Subcutaneous abdominal adipose tissue (tissue), 5 donors: ENCODE measurements at regions not wholly inside any gene's neighbourhood (a gene's known extent, or its start where the extent isn't known, plus 50 kb on each side); places are given as distances from the start of the nearest gene placed in this dataset.

Source experiments
- H3K27ac ChIP-seq: one replicate; pipeline ENCODE4 v1.7.0; 2013; ENCODE audit warnings: low read depth, mild to moderate bottlenecking, inconsistent platforms, low read length, moderate library complexity
- H3K27me3 ChIP-seq, 5 donors: one replicate each; pipeline ENCODE4 v1.7.0; 2013; ENCODE audit warnings: low read length in 5 of 5, inconsistent platforms in 1 of 5; ENCODE audit not compliant: control insufficient read depth in 5 of 5, insufficient read depth in 4 of 5
- H3K36me3 ChIP-seq, 5 donors: one replicate each; pipeline ENCODE4 v1.7.0; 2013; ENCODE audit warnings: low read length in 5 of 5; ENCODE audit not compliant: control insufficient read depth in 5 of 5, insufficient read depth in 5 of 5
- H3K4me1 ChIP-seq, 5 donors: one replicate each; pipeline ENCODE4 v1.7.0; 2013; ENCODE audit warnings: low read length in 5 of 5, mild to moderate bottlenecking in 3 of 5, moderate library complexity in 1 of 5; ENCODE audit not compliant: control insufficient read depth in 5 of 5, insufficient read depth in 5 of 5
- H3K4me3 ChIP-seq, 5 donors: one replicate each; pipeline ENCODE4 v1.7.0; 2013; ENCODE audit warnings: low read length in 5 of 5, low read depth in 1 of 5
- H3K9ac ChIP-seq, 5 donors: one replicate each; pipeline ENCODE4 v1.7.0; 2013; ENCODE audit warnings: low read length in 5 of 5, mild to moderate bottlenecking in 4 of 5, moderate library complexity in 3 of 5
- H3K9me3 ChIP-seq, 5 donors: one replicate each; pipeline ENCODE4 v1.7.0; 2013; ENCODE audit warnings: low read length in 5 of 5; ENCODE audit not compliant: control insufficient read depth in 5 of 5
- donor health status: healthy.
- donor health status: healthy.
- donor health status: healthy.
- donor health status: healthy.
- donor health status: healthy.

DNA sequence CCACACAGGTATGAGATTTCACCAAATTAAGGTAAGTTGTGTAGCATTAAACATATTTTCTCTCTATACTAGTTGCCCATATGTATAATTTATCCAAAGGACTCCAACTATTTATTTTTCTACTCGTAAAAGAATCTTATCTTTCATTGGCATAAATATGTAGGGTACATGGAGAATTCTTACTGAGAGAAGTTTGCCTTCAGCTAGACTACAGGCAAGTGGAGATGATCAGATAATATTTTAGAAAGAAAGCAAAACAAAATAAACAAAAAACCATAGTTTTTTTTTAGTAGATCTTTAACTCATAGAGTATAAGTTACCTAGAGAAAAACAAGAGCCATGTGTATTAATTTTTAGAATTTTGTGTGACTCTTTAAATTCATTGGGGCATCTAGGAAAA, 743.1 kb upstream of the ARRDC3 start:
- Histone ChIP-seq H3K4me3 (no peak overlapping the region), H3K9ac (no peak overlapping the region), H3K36me3 (no peaks in the 10 kb centered on the region), H3K27ac (no peak overlapping the region), H3K9me3 (no peaks in the 10 kb centered on the region), H3K4me1 (no peaks in the 10 kb centered on the region), H3K27me3 (no peaks in the 10 kb centered on the region)

DNA sequence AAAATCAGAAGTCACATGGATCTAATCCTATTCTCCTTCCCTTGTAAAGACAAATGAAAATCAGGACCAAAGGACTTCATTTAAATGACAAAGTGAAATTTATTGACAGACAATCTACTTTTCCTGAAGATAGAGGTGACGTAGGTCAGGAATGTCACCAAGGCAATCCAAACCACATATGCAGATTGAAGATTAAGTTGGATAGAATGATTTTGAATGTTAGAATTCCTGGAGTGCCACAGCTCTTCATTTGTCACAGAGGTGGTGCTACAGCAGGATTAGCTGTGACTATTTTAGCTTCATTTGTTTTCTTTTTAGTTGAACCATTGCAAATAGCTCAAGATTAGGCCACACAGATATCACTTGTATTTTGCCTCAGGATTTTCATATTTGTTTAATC, 736.0 kb upstream of the ARRDC3 start:
- no peak overlapping the region for H3K4me3 ChIP-seq
- H3K36me3 ChIP-seq, result no peaks in the 10 kb centered on the region

DNA sequence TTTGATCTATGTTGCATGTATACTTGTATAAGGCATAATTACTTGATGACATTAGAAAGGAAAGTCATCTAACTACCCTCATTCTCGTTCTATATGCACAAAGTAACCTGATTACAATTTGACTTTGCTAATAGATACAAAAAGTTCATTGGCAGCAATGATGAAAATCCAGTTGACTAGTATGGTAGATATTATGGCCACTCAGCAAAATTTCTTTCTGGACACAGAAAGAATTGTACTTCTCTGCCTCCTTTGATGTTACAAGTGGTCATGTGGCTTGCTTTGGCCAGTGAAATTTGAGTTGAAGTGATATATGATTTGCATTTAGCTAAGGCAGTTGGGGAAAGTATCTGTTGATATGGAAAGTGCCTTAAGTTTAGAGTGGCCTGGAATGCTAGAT, 723.7 kb upstream of the ARRDC3 start:
- Histone ChIP-seq H3K27me3 (no peaks in the 10 kb centered on the region), H3K36me3 (no peaks in the 10 kb centered on the region), H3K27ac (no peak overlapping the region), H3K4me1 (no peaks in the 10 kb centered on the region), H3K9ac (no peak overlapping the region), H3K4me3 (no peak overlapping the region), H3K9me3 (peaks cover 0 to under 1% (median 0%) of the 10 kb centered on the region in 5 donors)

More for the DNA sequence above, 736.0 kb upstream of the ARRDC3 start:
- no peak overlapping the region for H3K27ac ChIP-seq
- no peaks in the 10 kb centered on the region for H3K27me3 ChIP-seq
- no peaks in the 10 kb centered on the region for H3K9me3 ChIP-seq
- H3K9ac ChIP-seq, result no peak overlapping the region
- no peaks in the 10 kb centered on the region for H3K4me1 ChIP-seq

DNA sequence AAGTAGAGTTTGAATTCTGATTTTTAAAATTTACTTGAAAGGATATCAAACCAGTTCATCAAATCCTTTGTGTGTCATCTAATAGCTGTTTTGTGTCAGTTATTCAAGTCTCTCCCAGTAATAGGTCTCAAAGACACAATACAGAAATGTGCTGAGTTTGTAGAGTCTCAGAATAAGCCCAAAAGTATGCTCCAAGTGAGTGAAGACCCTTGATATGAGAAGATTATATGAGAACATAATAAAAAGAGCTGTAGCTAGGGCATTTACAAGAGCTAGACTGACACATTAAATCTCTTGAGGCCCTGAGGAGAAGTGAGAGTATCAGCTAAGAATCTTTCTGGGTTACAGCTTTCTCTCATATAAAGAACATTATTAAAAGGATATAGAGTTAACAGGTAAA, 721.0 kb upstream of the ARRDC3 start:
- Histone ChIP-seq H3K4me3 (no peak overlapping the region), H3K9me3 (peaks cover 0 to 3% (median 0%) of the 10 kb centered on the region in 5 donors), H3K27me3 (no peaks in the 10 kb centered on the region), H3K4me1 (no peaks in the 10 kb centered on the region), H3K9ac (no peak overlapping the region), H3K36me3 (no peaks in the 10 kb centered on the region), H3K27ac (no peak overlapping the region)

DNA sequence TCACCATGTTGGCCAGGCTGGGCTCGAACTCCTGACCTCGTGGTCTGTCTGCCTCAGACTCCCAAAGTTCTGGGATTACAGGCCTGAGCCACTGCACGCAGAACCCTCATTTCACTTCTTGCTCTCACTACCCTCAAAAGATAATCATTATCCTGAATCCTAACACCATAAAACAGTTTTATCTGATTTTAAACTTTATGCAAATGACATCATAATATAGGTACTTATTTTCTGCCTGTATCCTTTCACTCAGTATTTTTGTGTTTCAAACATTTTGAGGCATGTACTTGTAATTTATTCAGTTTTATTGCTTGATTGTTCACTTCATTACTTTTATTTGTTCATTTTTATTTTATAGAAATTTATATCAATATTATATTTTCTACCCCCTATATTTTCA, 719.2 kb upstream of the ARRDC3 start:
- Histone ChIP-seq H3K9ac (no peak overlapping the region), H3K27me3 (no peaks in the 10 kb centered on the region), H3K4me3 (no peak overlapping the region), H3K27ac (no peak overlapping the region), H3K4me1 (no peaks in the 10 kb centered on the region), H3K36me3 (no peaks in the 10 kb centered on the region), H3K9me3 (peaks cover 0 to 3% (median 0%) of the 10 kb centered on the region in 5 donors)

DNA sequence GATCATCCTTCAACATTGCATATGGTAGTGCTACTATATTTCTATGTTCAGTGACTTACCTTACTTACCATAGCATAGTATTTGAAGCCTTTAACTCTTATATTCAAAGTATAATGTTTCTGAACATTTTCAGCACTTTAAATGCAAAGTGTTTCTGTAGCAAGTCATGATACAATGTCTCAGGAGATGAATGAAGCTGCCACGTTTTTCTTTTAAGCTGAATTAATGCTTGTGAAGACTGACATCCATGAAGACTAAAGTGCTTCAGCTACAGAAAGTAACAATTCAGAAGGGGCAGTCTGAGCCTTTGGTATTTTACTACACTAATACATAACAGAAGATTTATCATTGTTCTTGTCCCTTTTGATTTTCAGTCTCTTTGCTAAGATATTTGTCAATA, 709.1 kb upstream of the ARRDC3 start:
- Histone ChIP-seq H3K4me1 (no peaks in the 10 kb centered on the region), H3K27ac (no peak overlapping the region), H3K9me3 (peaks cover 0 to 3% (median 0%) of the 10 kb centered on the region in 5 donors), H3K9ac (no peak overlapping the region), H3K27me3 (no peaks in the 10 kb centered on the region), H3K36me3 (no peaks in the 10 kb centered on the region), H3K4me3 (no peak overlapping the region)

GRCh38 chr5:92086059-92086811, 703.1 kb upstream of the ARRDC3 start:
- no peak overlapping the region for H3K9ac ChIP-seq
- no peak overlapping the region for H3K27ac ChIP-seq
- H3K9me3 ChIP-seq, result no peaks in the 10 kb centered on the region

GRCh38 chr5:92081958-92082712, 699.0 kb upstream of the ARRDC3 start:
- H3K27me3 ChIP-seq, result no peaks in the 10 kb centered on the region
- no peak overlapping the region for H3K9ac ChIP-seq
- no peaks in the 10 kb centered on the region for H3K4me1 ChIP-seq
- no peak overlapping the region for H3K27ac ChIP-seq
- H3K4me3 ChIP-seq, result no peak overlapping the region
- no peaks in the 10 kb centered on the region for H3K36me3 ChIP-seq
- H3K9me3 ChIP-seq, result no peaks in the 10 kb centered on the region

More at GRCh38 chr5:92086059-92086811, 703.1 kb upstream of the ARRDC3 start:
- H3K27me3 ChIP-seq, result no peaks in the 10 kb centered on the region
- H3K36me3 ChIP-seq, result no peaks in the 10 kb centered on the region
- no peak overlapping the region for H3K4me3 ChIP-seq
- no peaks in the 10 kb centered on the region for H3K4me1 ChIP-seq

- Histone ChIP-seq H3K9ac (no peak overlapping the region), H3K27me3 (no peaks in the 10 kb centered on the region)
Observed at GRCh38 chr5:92070786-92071185, 687.7 kb upstream of the ARRDC3 start.

DNA sequence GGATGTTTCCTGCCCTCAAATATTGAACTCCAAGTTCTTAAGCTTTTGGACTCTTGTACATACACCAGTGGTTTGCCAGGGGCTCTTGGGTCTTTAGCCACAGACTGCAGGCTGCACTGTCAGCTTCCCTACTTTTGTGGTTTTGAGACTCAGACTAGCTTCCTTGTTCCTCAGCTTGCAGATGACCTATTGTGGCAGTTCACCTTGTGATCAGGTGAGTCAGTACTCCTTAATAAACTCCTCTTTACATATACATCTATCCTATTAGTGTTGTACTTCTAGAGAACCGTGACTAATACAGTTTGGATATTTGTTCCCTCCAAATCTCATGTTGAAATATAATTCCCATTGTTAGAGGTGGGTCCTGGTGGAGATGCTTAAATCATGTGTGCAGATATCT, 681.9 kb upstream of the ARRDC3 start:
- Histone ChIP-seq H3K27ac (no peak overlapping the region), H3K36me3 (no peaks in the 10 kb centered on the region), H3K9me3 (peaks cover 0 to 7% (median 0%) of the 10 kb centered on the region in 5 donors), H3K4me3 (no peak overlapping the region), H3K27me3 (no peaks in the 10 kb centered on the region), H3K9ac (no peak overlapping the region), H3K4me1 (no peaks in the 10 kb centered on the region)

More at GRCh38 chr5:92070786-92071185, 687.7 kb upstream of the ARRDC3 start:
- no peaks in the 10 kb centered on the region for H3K4me1 ChIP-seq
- no peak overlapping the region for H3K27ac ChIP-seq
- H3K9me3 ChIP-seq, result no peaks in the 10 kb centered on the region
- no peaks in the 10 kb centered on the region for H3K36me3 ChIP-seq
- no peak overlapping the region for H3K4me3 ChIP-seq
